NOMO-1 treated with dmso at 0.1 percent for 144 hours (cell line): ENCODE measurements at regions not wholly inside any gene's neighbourhood (a gene's known extent, or its start where the extent isn't known, plus 50 kb on each side); places are given as distances from the start of the nearest gene placed in this dataset.

ENCODE experiments used
- DNase-seq: peaks from one replicate; lab custom pipeline; 2025; ENCODE audit not compliant: unreplicated experiment; lab: John Stamatoyannopoulos, UW

- no peak for DNase-seq
These were observed 89.4 kb upstream of the PTBP2 start for GRCh38 chr1:96632045-96632664.

DNA sequence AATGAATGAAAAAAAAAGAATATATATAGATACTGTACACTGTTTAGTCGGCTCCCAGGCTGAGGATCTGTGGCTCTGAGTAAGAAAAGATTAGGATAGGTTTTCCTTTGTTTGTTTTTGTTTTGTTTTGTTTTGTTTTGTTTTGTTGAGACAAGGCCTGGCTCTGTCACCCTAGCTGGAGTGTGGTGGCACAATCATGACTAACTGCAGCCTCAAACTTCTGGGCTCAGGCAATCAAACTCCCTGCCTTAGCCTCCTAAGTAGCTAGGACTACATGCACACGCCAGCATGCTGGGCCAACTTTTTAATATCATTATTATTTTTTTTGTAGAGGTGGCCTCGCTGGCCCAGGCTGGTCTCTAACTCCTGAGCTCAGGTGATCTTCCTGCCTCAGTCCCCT lies 87.9 kb upstream of the PTBP2 start:
- DNase-seq, result no peak

GRCh38 chr1:96634883-96635282 lies 86.7 kb upstream of the PTBP2 start:
- no peak for DNase-seq

GRCh38 chr1:96641282-96641681 lies 80.3 kb upstream of the PTBP2 start:
- no peak for DNase-seq

- no peak for DNase-seq
These were observed 78.1 kb upstream of the PTBP2 start for GRCh38 chr1:96643519-96643918.

GRCh38 chr1:96649301-96649700 lies 72.3 kb upstream of the PTBP2 start:
- no peak for DNase-seq

DNA sequence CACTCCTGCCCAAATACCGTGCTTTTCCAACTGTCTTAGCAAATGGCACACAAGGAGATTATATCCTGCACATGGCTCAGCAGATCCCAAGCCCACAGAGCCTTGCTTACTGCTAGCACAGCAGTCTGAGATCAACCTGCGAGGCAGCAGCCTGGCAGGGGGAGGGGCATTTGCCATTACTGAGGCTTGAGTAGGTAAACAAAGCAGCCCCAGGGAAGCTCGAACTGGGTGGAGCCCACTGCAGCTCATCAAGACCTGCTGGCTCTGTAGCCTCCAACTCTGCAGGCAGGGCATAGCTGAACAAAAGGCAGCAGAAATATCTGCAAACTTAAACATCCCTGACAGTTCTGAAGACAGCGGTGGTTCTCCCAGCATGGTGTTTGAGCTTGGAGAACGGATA lies 70.1 kb upstream of the PTBP2 start:
- no peak for DNase-seq

- DNase-seq, result no peak
These were observed 61.5 kb upstream of the PTBP2 start for GRCh38 chr1:96660051-96660450.

GRCh38 chr1:96660503-96660902 lies 61.1 kb upstream of the PTBP2 start:
- DNase-seq, result no peak
